ENCODE measurements at regions not wholly inside any gene's neighbourhood (a gene's known extent, or its start where the extent isn't known, plus 50 kb on each side); places are given as distances from the start of the nearest gene placed in this dataset.

DNA sequence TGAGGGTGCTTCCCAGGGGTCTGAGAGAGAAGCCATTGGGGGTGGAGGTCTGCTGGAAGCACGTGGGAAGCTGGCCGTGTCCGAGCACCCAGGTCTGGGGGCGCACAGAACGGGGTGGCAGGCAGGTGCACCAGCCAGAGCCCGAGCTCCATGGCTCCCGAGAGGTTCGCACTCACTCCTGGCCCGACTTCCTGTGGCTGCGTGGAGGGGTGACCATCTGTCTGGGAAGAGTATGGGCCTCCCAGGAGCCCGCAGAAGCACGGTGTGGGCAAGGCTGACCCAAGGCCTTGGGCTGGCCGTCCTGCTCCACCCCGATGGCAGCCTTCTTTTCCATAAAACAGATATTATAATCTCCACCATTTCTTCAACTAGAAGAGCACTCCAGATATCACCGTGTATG lies 256.0 kb upstream of the B3GAT1 start:
- TF ChIP-seq, protein P1, sequence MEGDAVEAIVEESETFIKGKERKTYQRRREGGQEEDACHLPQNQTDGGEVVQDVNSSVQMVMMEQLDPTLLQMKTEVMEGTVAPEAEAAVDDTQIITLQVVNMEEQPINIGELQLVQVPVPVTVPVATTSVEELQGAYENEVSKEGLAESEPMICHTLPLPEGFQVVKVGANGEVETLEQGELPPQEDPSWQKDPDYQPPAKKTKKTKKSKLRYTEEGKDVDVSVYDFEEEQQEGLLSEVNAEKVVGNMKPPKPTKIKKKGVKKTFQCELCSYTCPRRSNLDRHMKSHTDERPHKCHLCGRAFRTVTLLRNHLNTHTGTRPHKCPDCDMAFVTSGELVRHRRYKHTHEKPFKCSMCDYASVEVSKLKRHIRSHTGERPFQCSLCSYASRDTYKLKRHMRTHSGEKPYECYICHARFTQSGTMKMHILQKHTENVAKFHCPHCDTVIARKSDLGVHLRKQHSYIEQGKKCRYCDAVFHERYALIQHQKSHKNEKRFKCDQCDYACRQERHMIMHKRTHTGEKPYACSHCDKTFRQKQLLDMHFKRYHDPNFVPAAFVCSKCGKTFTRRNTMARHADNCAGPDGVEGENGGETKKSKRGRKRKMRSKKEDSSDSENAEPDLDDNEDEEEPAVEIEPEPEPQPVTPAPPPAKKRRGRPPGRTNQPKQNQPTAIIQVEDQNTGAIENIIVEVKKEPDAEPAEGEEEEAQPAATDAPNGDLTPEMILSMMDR (IDR thresholded peaks at IDR 0.05): no peak
- no peak for TF ChIP-seq POLR2A (IDR thresholded peaks at IDR 0.05)

All from thyroid gland (tissue), 4 donors.